ENCODE measurements at regions not wholly inside any gene's neighbourhood (a gene's known extent, or its start where the extent isn't known, plus 50 kb on each side); places are given as distances from the start of the nearest gene placed in this dataset.
"Not testable (repeated sequence)": the region's sequence is repeated elsewhere in the genome, so short reads cannot be mapped to it uniquely, and the experiment has no call there.

DNA sequence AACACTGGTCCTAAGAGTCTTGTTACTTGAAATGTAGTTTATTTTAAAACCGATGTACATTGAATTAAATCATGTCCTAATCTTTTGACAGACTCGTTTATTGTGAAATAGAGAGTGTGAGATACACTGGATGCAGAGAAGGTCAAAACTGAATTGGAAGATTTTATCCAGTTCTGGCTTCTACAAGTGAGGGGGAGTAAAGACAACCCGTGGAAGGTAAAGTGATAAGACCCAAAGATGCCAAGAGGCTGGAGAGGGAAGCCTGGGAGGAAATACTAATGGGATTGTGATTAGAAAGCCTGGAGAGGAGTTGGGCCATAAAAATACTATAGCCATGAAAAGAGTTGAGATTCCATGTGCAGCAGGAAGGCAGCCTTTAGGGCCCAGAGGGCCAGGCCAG is 424.5 kb upstream of the NR3C2 start:
- no peak for ATAC-seq
- CTCF ChIA-PET = no interaction called here
- no peak for DNase-seq

DNA sequence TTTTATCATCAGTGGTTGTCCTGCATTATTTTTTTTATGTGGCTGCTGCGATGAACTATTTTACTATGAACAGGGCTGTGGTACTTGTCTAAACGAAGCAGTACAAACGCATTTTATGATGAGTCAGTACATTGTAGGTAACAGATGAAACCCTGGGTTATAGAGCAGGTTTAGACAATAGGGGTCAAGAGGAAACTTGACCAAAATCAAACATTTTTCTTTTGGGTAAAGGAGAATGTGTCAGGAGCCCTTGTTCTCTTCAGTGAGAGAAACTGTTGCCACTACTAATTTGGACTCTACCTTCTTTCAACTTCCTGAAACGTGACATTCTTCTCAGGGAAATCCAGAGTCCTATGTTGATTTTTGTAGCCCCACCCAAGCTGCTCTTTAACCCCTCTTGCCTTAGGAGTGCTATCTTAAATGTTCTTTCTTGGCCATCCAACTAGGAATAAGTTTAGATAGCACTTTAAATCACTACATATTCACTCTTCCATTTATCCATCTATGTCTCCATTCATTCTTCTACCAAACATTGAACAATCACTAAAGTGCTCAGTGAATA is 415.8 kb upstream of the NR3C2 start:
- Mint-ChIP-seq H3K4me1 (no peaks in the 10 kb centered on the region), H3K4me3 (no peak overlapping the region), H3K27ac (no peak overlapping the region), H3K9me3 (ENCODE audit: low read depth) (no peaks in the 10 kb centered on the region), H3K36me3 (no peaks in the 10 kb centered on the region), H3K27me3 (no peaks in the 10 kb centered on the region)
- CTCF ChIA-PET = no interaction called here
- DNase-seq (no peak), ATAC-seq (no peak)

More for the DNA sequence above, 424.5 kb upstream of the NR3C2 start:
- H3K27ac Mint-ChIP-seq = no peak overlapping the region
- H3K9me3 Mint-ChIP-seq (ENCODE audit: low read depth) = no peaks in the 10 kb centered on the region
- no peaks in the 10 kb centered on the region for H3K36me3 Mint-ChIP-seq
- H3K4me1 Mint-ChIP-seq = no peaks in the 10 kb centered on the region
- no peak overlapping the region for H3K4me3 Mint-ChIP-seq
- no peaks in the 10 kb centered on the region for H3K27me3 Mint-ChIP-seq

DNA sequence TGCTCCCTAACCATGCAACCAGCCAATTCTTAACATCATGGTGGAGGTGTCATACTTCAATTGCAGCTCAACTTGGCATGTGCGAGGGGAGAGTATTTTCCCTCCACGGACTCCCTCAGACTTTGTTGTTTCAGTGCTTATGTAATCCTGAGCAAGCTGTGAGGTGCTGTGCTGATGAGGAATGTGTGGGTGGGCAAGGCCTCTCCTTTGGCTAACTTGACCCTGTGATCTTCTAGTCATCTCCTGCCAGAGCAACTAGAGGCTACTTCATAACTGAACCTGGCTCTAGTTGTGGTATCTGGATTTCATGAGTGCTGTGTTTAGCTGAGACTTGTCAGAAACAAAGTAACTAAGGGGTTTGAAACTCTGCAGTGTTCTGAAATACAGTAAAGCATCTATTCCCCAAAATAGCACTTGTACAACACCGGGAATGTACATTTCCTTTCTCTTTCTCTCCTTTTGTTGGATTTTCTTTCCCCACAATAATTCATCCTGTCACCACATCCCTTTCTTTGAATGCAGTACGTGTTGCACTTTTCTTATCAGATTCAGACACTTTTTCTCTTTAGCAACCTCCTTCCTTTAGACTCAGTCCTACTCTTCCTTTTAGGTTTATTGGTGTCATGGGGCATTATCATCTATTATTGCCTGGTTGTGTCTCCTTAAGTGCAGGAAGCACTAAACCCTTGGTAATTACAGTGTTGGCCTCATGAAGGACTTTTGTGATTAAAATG is 415.2 kb upstream of the NR3C2 start:
- H3K27ac Mint-ChIP-seq = no peak overlapping the region
- ATAC-seq = no peak
- no peaks in the 10 kb centered on the region for H3K27me3 Mint-ChIP-seq
- no peak for DNase-seq
- H3K9me3 Mint-ChIP-seq (ENCODE audit: low read depth) = no peaks in the 10 kb centered on the region
- H3K36me3 Mint-ChIP-seq = no peaks in the 10 kb centered on the region
- no peak overlapping the region for H3K4me3 Mint-ChIP-seq
- CTCF ChIA-PET = no interaction called here
- no peaks in the 10 kb centered on the region for H3K4me1 Mint-ChIP-seq

DNA sequence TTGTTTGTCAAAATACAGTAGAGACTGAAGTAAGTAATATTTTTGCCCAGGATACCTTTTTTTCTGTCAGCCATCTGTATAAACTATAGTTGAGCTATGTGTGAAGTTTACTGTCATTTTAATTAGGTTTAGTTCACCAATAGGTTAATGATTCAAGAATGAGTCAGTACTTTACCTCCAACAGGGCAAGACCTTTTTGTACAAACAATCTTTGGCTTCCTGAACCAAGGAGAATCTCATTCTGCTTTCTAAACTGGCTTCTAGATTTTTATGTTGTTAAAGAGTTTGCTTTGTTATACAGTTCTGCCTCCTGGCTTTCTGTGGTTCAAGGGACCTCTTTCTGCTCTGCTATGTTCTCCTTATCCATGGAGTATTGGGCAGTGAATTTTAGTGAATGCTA is 412.0 kb upstream of the NR3C2 start:
- no peaks in the 10 kb centered on the region for H3K9me3 Mint-ChIP-seq (ENCODE audit: low read depth)
- H3K27ac Mint-ChIP-seq = no peak overlapping the region
- no peaks in the 10 kb centered on the region for H3K4me1 Mint-ChIP-seq
- no peaks in the 10 kb centered on the region for H3K27me3 Mint-ChIP-seq
- CTCF ChIA-PET = no interaction called here
- DNase-seq = no peak
- no peak overlapping the region for H3K4me3 Mint-ChIP-seq
- H3K36me3 Mint-ChIP-seq = no peaks in the 10 kb centered on the region
- ATAC-seq = no peak

DNA sequence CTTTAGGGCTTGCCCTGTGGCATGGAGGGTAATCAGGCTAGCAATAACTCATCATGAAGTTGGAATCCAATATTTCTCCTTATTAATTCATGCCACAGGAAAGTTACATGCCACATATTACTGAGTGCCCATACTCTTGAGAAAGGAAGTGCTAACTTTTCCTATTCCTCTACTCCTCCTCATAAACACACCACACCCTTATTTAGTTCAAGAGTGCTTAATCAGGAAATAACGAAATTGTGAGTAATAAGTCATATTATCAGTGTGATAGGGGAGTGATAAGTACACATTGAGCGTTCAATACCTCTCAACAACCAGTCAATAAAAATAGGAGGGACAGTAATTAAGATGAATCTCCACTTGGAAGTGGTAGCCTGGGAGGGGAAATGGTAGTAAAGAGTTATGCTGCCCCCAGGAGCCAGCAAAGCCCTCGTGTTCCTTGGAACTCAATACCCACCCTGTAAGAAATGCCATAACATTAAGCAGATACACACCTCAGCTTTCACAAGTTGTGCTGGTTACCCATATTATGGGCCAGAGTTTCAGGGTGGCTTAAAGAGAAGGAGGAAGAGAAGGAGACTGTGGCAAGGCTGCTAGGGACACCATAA is 410.0 kb upstream of the NR3C2 start:
- no peak overlapping the region for H3K27ac Mint-ChIP-seq
- ATAC-seq (no peak), DNase-seq (no peak)
- no peaks in the 10 kb centered on the region for H3K9me3 Mint-ChIP-seq (ENCODE audit: low read depth)
- H3K4me1 Mint-ChIP-seq = no peaks in the 10 kb centered on the region
- H3K27me3 Mint-ChIP-seq = no peaks in the 10 kb centered on the region
- CTCF ChIA-PET = no interaction called here
- H3K36me3 Mint-ChIP-seq = no peaks in the 10 kb centered on the region
- no peak overlapping the region for H3K4me3 Mint-ChIP-seq

DNA sequence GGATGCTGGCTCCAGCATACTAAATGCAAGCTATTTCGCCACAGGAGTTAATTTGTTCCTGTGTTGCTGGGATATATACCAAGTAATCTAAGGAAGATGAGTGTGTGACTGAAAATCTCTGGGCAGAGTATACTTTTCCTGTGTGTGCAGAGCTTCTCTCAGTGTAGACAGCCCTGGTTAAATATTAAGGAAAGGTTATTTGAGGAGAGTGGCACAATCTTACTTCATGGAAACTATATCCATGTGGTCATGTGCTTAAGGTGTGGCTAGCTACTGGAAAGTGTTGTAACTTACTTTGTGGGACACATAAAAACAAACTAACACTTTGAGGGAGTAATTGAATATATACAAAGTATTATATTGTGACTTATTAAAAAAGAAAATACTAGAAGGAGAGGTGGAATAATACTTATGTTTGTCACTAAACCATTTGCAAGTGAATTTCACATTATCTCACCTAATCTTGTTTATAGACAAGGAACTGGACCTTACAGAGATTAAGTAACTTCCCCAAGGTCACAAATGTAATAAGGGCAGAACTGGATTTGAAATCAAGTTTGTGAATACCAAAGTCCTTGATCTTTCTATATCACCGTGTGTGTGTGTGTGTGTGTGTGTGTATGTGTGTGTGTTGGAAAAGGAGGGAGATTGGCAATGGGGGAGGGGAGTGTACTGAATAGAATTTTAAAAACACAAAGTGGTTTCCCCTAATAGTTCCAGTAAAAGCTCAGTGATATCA is 408.2 kb upstream of the NR3C2 start:
- no peaks in the 10 kb centered on the region for H3K9me3 Mint-ChIP-seq (ENCODE audit: low read depth)
- no peaks in the 10 kb centered on the region for H3K4me1 Mint-ChIP-seq
- no peaks in the 10 kb centered on the region for H3K36me3 Mint-ChIP-seq
- H3K27ac Mint-ChIP-seq = no peak overlapping the region
- no peaks in the 10 kb centered on the region for H3K27me3 Mint-ChIP-seq
- no peak for ATAC-seq
- no peak overlapping the region for H3K4me3 Mint-ChIP-seq
- CTCF ChIA-PET = no interaction called here
- no peak for DNase-seq

DNA sequence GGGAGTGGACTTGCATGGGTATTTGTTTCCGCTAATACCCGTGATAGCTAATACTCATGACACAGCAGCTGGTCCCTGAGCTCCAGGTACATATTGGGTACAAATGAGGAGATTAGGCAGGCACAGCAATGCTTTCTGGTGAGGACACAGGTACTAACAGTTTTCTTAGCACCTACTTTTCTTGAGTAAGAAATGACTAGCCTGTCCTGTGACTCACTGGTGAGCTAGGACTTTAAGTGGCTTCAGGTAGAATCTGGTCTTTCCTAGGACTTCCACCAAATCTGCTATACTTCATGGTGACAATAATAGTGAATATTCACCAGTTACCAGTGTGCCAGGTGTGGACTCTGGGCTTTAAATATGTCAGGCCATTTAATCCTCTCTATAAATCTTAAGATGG is 407.4 kb upstream of the NR3C2 start:
- Mint-ChIP-seq H3K36me3 (no peaks in the 10 kb centered on the region), H3K27ac (no peak overlapping the region), H3K4me3 (no peak overlapping the region), H3K9me3 (ENCODE audit: low read depth) (no peaks in the 10 kb centered on the region), H3K27me3 (no peaks in the 10 kb centered on the region), H3K4me1 (no peaks in the 10 kb centered on the region)
- CTCF ChIA-PET = no interaction called here
- DNase-seq (no peak), ATAC-seq (no peak)

DNA sequence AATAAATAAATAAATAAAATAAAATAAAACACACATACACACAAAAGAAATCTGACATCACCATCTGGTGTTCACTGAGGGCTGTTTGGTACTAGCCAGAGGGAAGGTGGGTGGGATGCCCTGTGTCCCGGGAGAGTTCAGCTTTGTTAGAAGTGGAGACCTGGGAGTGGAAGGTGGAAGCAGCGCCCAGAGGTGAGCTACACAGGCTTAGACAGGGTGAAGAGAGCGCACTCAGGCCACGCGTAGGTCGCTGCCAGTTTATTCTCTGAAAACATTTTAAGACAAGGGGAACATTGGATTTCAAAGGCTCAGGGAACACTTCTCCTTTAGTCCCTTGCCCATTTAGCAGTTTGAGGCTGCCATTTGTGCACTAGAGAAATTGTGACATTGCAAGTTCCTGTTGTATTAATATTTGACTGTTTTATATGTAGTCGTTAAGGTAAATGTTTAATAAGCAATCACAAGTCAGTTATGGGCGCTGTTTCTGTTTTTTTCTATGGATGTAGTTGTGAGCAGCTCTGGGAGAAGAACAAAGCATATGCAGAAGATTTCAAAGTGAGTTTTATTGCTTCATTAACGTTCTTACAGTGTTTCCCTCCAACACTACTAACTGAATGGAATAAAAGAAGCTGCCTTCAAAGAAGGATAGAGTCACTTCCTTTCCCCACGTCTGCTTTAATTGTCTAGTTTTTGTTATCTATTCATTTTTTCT is 405.5 kb upstream of the NR3C2 start:
- H3K27me3 Mint-ChIP-seq = no peaks in the 10 kb centered on the region
- DNase-seq (no peak), ATAC-seq (no peak)
- H3K9me3 Mint-ChIP-seq (ENCODE audit: low read depth) = no peaks in the 10 kb centered on the region
- no peak overlapping the region for H3K27ac Mint-ChIP-seq
- no peaks in the 10 kb centered on the region for H3K36me3 Mint-ChIP-seq
- no peaks in the 10 kb centered on the region for H3K4me1 Mint-ChIP-seq
- H3K4me3 Mint-ChIP-seq = no peak overlapping the region
- CTCF ChIA-PET = no interaction called here

DNA sequence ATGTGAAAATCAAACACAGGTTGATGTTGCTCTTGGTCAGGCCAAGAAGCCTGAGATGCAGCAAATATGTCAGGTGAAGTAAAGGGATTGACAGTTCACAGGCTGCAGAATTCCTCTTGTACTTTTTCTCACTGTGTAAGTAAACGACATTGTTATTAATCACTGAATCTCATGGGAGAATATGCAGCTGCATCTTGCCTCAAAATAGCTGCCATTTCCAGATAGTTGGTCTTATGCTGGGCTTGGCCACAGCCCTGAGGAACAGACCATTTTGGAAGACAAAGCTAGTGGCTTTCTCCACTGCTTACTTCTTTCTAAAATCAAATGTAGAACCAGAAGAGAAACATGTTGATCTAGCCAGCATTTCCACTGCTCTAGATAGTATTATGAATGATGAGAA is 403.4 kb upstream of the NR3C2 start:
- CTCF ChIA-PET = no interaction called here
- DNase-seq (no peak), ATAC-seq (no peak)
- no peak overlapping the region for H3K4me3 Mint-ChIP-seq
- no peaks in the 10 kb centered on the region for H3K36me3 Mint-ChIP-seq
- no peak overlapping the region for H3K27ac Mint-ChIP-seq
- H3K9me3 Mint-ChIP-seq (ENCODE audit: low read depth) = no peaks in the 10 kb centered on the region
- no peaks in the 10 kb centered on the region for H3K27me3 Mint-ChIP-seq
- no peaks in the 10 kb centered on the region for H3K4me1 Mint-ChIP-seq

DNA sequence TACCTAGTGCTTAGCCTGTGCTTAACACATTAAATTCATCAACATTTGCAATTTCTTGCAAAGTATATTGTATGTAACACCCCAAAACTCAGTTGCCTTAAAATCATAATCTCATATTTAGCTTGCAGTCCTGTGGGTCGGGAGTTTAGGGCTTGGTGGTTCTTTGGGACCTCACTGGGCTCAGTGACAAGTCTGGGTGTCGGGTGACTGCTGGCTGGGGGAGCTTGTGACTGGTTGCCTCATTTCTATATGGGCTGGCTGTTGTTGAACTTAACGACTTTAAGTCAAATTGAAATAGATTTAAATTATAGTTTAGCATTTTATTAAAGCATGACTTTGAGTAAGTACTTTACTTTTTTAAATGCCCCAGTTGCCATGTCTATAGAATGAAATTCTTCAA is 401.4 kb upstream of the NR3C2 start:
- Mint-ChIP-seq H3K9me3 (ENCODE audit: low read depth) (no peaks in the 10 kb centered on the region), H3K4me3 (no peak overlapping the region), H3K4me1 (no peaks in the 10 kb centered on the region), H3K27me3 (no peaks in the 10 kb centered on the region), H3K27ac (no peak overlapping the region), H3K36me3 (no peaks in the 10 kb centered on the region)
- ATAC-seq = no peak
- DNase-seq = no peak
- CTCF ChIA-PET = no interaction called here

DNA sequence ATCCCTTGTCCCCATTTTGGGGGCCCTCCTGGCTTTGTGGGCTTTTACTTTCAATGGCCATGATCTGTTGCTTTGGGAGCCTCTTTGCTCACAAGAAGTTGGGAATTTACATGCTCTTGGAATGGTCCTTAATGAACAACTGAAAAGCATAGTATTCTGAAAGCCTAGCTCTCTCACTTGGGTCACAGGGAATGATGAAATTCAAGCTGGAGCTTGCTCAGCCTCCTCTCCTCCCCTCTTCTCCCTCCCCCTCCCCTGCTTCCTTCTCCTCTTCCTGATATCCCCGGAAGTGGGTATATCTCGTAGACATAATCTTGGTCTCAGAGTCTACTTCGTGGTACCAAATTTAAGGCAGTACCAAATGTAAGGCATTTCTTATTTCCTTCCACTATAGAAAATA is 400.6 kb upstream of the NR3C2 start:
- Mint-ChIP-seq H3K9me3 (ENCODE audit: low read depth) (no peaks in the 10 kb centered on the region), H3K4me3 (no peak overlapping the region), H3K27ac (no peak overlapping the region), H3K4me1 (no peaks in the 10 kb centered on the region), H3K27me3 (no peaks in the 10 kb centered on the region), H3K36me3 (no peaks in the 10 kb centered on the region)
- no peak for ATAC-seq
- DNase-seq = no peak
- CTCF ChIA-PET = no interaction called here

DNA sequence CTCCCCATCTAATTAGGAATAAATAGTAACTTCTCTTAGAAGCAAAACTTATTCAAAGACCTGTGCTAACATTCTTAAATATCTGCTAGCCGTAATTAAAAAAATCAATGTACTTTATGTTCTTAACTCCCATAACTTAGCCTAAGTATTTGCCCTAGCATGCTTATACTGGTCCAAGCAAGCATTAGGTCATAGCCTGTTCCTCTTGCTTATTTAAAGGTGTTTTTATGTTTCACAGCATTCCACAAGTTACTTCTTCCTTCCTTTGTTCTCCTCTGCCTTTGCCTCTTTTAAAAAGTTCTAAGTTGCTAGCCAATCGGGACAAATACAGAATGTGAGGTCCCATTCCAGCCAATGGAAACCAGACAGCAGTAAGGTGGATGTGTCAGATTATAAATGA is 395.4 kb upstream of the NR3C2 start:
- H3K9me3 Mint-ChIP-seq (ENCODE audit: low read depth); H3K4me1 Mint-ChIP-seq; ATAC-seq; H3K27ac Mint-ChIP-seq; DNase-seq; CTCF ChIA-PET; H3K4me3 Mint-ChIP-seq; H3K36me3 Mint-ChIP-seq; H3K27me3 Mint-ChIP-seq: not testable (repeated sequence)

DNA sequence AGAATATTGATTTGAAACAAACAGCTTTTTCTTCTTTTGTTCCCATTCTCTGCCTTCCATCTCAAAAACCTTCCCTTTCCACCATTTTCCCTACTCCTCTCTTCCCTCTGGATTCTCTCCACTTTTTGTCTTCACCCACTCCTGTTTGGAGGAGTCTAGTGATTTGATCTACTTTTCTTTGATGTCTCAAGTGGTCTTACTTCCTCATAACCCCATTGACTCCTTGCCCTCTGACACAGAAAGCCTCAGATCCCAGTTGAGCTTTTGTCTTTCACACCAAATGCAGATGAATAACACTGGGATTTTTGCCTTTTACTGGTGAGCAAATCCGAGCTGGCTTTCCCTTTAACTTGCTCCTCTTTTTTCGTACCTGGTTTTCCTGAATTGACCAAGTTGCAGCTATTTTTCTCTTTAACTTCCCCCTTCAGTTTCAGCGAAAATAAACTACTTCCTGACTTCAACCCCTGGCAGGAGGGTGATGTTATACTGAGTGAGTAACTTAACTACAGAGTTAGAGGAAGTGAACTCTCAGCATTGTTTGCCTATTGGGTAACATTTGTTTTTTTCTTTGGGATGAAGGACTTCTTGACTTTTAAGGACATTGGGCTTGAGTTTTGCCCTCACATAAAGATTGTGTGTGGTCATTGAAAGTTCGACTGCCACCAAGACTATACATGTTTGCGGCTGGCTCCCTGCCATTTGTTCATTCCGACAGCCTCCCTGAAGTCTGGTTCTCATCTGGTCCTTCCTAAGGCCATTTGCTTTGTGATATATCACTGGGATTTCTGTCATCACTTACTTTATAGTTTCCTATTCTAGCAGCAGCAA is 392.8 kb upstream of the NR3C2 start:
- Mint-ChIP-seq H3K36me3 (no peaks in the 10 kb centered on the region), H3K4me1 (no peaks in the 10 kb centered on the region), H3K27ac (no peak overlapping the region), H3K4me3 (no peak overlapping the region), H3K9me3 (ENCODE audit: low read depth) (peaks cover 2% of the 10 kb centered on the region), H3K27me3 (no peaks in the 10 kb centered on the region)
- no peak for ATAC-seq
- no peak for DNase-seq
- CTCF ChIA-PET = no interaction called here

All from activated CD8-positive, alpha-beta memory T cell treated with anti-CD3 and anti-CD28 coated beads, Interleukin-2, amount 10 ng/mL, durations not matched to agents 7 days and 5 days (primary cell).